ENCODE measurements at regions not wholly inside any gene's neighbourhood (a gene's known extent, or its start where the extent isn't known, plus 50 kb on each side); places are given as distances from the start of the nearest gene placed in this dataset.

- H3K79me2 ChIP-seq (ENCODE audit: control insufficient read depth, low read length), result peaks cover 9% of the 10 kb centered on the region
- H3K4me3 ChIP-seq (ENCODE audit: low read length), result no peak overlapping the region
- no peaks in the 10 kb centered on the region for H3K9me3 ChIP-seq (ENCODE audit: control insufficient read depth, insufficient read depth, low read length)
- H3K9me2 ChIP-seq (replicated peaks; ENCODE audit: control insufficient read depth, low read length), result no peaks in the 10 kb centered on the region
- H3K36me3 ChIP-seq (ENCODE audit: control insufficient read depth, low read length), result no peaks in the 10 kb centered on the region
- no peaks in the 10 kb centered on the region for H3K27me3 ChIP-seq (ENCODE audit: control insufficient read depth, low read length)
- H3K27ac ChIP-seq (ENCODE audit: low read depth, low read length), result no peak overlapping the region; the same call in 1 of the 2 replicates
- peak overlapping the region; percentile 27 for H3K4me2 ChIP-seq (ENCODE audit: low read length)
- H3F3A ChIP-seq (ENCODE audit: control insufficient read depth, insufficient read depth), result peaks cover 4% of the 10 kb centered on the region; the same call in 1 of the 2 replicates
- H4K20me1 ChIP-seq (ENCODE audit: control insufficient read depth, insufficient read depth, low read depth, low read length), result peaks cover 27% of the 10 kb centered on the region; the same call in 1 of the 2 replicates
- peaks cover 17% of the 10 kb centered on the region for H3K4me1 ChIP-seq (ENCODE audit: control insufficient read depth, low read length)
- TF ChIP-seq EZH2phosphoT487 (IDR thresholded peaks at IDR 0.05; ENCODE audit: borderline replicate concordance, low read length) (no peak), CTCF (IDR thresholded peaks at IDR 0.05; ENCODE audit: low read depth, low read length, poor library complexity, severe bottlenecking) (no peak)
These were observed 61.9 kb downstream of the EXOSC2 start for GRCh38 chr9:130755377-130756007.

- Histone ChIP-seq H3K36me3 (ENCODE audit: control insufficient read depth, low read length) (no peaks in the 10 kb centered on the region), H3K9me3 (ENCODE audit: control insufficient read depth, insufficient read depth, low read length) (no peaks in the 10 kb centered on the region), H3K9me2 (replicated peaks; ENCODE audit: control insufficient read depth, low read length) (no peaks in the 10 kb centered on the region), H3K79me2 (ENCODE audit: control insufficient read depth, low read length) (peaks cover 9% of the 10 kb centered on the region), H3K27me3 (ENCODE audit: control insufficient read depth, low read length) (no peaks in the 10 kb centered on the region), H3K27ac (ENCODE audit: low read depth, low read length) (no peak overlapping the region; the same call in 1 of the 2 replicates), H3K4me3 (ENCODE audit: low read length) (no peak overlapping the region), H4K20me1 (ENCODE audit: control insufficient read depth, insufficient read depth, low read depth, low read length) (peaks cover 27% of the 10 kb centered on the region; the same call in 1 of the 2 replicates), H3K4me1 (ENCODE audit: control insufficient read depth, low read length) (peaks cover 17% of the 10 kb centered on the region), H3F3A (ENCODE audit: control insufficient read depth, insufficient read depth) (peaks cover 4% of the 10 kb centered on the region; the same call in 1 of the 2 replicates), H3K4me2 (ENCODE audit: low read length) (peak overlapping the region; percentile 27)
- TF ChIP-seq EZH2phosphoT487 (IDR thresholded peaks at IDR 0.05; ENCODE audit: borderline replicate concordance, low read length) (no peak), CTCF (IDR thresholded peaks at IDR 0.05; ENCODE audit: low read depth, low read length, poor library complexity, severe bottlenecking) (no peak)
These were observed 62.5 kb downstream of the EXOSC2 start for GRCh38 chr9:130756037-130756436.

- Histone ChIP-seq H3K4me1 (ENCODE audit: control insufficient read depth, low read length) (peaks cover 17% of the 10 kb centered on the region), H3F3A (ENCODE audit: control insufficient read depth, insufficient read depth) (peaks cover 4% of the 10 kb centered on the region; the same call in 1 of the 2 replicates), H3K9me2 (replicated peaks; ENCODE audit: control insufficient read depth, low read length) (no peaks in the 10 kb centered on the region), H3K36me3 (ENCODE audit: control insufficient read depth, low read length) (no peaks in the 10 kb centered on the region), H4K20me1 (ENCODE audit: control insufficient read depth, insufficient read depth, low read depth, low read length) (peaks cover 27% of the 10 kb centered on the region; the same call in 1 of the 2 replicates), H3K27ac (ENCODE audit: low read depth, low read length) (no peak overlapping the region), H3K27me3 (ENCODE audit: control insufficient read depth, low read length) (no peaks in the 10 kb centered on the region), H3K4me3 (ENCODE audit: low read length) (no peak overlapping the region), H3K4me2 (ENCODE audit: low read length) (no peak overlapping the region), H3K79me2 (ENCODE audit: control insufficient read depth, low read length) (peaks cover 9% of the 10 kb centered on the region), H3K9me3 (ENCODE audit: control insufficient read depth, insufficient read depth, low read length) (no peaks in the 10 kb centered on the region)
- no peak for TF ChIP-seq EZH2phosphoT487 (IDR thresholded peaks at IDR 0.05; ENCODE audit: borderline replicate concordance, low read length)
- no peak for TF ChIP-seq CTCF (IDR thresholded peaks at IDR 0.05; ENCODE audit: low read depth, low read length, poor library complexity, severe bottlenecking)
These were observed 63.0 kb downstream of the EXOSC2 start for GRCh38 chr9:130756455-130757152.
